ENCODE measurements at regions not wholly inside any gene's neighbourhood (a gene's known extent, or its start where the extent isn't known, plus 50 kb on each side); places are given as distances from the start of the nearest gene placed in this dataset.

DNA sequence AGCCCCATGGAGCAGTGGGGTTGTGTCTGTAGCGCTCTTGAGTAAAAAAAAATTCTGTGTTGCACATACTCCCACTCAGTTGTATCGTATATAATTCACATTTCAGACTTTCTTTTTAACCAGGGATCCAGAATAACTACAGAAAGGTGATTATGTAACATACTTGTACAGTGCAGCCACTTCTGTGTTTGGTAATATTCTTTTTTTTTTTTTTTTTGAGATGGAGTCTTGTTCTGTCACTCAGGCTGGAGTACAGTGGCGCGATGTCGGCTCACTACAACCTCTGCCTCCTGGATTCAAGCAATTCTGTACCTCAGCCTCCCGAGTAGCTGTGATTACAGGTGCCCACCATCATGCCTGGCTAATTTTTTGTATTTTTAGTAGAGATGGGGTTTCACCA lies 82.4 kb upstream of the MACF1 start:
- TF ChIP-seq, protein P1, sequence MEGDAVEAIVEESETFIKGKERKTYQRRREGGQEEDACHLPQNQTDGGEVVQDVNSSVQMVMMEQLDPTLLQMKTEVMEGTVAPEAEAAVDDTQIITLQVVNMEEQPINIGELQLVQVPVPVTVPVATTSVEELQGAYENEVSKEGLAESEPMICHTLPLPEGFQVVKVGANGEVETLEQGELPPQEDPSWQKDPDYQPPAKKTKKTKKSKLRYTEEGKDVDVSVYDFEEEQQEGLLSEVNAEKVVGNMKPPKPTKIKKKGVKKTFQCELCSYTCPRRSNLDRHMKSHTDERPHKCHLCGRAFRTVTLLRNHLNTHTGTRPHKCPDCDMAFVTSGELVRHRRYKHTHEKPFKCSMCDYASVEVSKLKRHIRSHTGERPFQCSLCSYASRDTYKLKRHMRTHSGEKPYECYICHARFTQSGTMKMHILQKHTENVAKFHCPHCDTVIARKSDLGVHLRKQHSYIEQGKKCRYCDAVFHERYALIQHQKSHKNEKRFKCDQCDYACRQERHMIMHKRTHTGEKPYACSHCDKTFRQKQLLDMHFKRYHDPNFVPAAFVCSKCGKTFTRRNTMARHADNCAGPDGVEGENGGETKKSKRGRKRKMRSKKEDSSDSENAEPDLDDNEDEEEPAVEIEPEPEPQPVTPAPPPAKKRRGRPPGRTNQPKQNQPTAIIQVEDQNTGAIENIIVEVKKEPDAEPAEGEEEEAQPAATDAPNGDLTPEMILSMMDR (IDR thresholded peaks at IDR 0.05; ENCODE audit: low read depth, low read length), result no peak

DNA sequence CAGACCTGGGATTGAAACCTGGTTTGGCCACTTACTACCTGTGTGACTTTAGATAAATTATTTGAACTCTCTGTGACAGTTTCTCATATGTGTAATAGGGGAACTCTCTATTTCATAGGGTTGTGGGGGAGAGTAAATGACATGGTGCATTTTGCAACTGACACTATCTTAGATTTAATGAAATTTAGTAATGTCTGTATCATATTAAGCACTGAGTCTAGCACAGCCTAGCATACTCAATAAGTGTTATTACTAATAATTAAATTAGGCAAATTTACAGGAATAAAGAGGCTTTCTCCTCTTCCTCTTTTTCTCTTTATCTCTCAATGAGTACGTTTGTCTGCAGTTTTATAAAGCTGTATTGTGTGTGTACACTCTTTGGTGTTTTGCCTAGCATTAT lies 80.2 kb upstream of the MACF1 start:
- DNase-seq (ENCODE audit: extremely low read depth, low read depth), result no peak
- TF ChIP-seq, protein P1 (IDR thresholded peaks at IDR 0.05; ENCODE audit: low read depth, low read length), result no peak

More for the DNA sequence above, 82.4 kb upstream of the MACF1 start:
- no peak for DNase-seq (ENCODE audit: extremely low read depth, low read depth)

DNA sequence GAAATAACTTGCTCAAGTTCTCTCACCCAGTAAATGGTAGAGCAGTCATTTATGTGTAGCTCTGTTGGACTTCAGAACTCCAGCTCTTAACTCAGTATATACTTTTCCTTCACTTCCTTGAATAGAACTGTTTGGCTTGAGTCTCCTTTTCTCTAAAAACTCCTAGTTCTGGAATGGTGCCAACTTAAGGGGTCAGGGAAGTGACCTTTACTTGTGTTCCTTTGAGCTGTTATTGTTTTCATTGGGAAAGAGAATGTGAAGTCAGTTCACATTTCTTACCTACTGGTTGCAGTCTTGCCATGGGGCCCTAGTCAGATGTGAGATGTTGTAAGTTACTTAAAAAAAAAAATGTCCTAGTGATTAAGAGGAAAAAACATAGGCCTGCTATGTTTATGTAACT lies 77.0 kb upstream of the MACF1 start:
- no peak for DNase-seq (ENCODE audit: extremely low read depth, low read depth)
- TF ChIP-seq, protein P1 (IDR thresholded peaks at IDR 0.05; ENCODE audit: low read depth, low read length), result no peak

DNA sequence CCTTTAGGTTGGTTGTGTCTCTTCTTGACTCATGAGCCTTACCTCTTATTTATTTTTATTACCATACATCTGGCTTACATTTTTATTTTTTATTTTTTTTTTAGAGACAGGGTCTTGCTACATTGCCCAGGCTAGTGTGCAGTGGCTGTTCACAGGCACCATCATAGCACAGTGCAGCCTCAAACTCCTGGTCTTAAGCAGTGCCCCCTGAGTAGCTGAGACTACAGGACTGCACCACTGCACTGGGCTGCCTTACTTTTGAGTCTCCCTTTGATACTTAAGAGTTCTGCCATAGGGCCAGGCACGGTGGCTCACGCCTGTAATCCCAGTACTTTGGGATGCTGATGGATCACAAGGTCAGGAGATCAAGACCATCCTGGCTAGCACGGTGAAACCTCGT lies 76.4 kb upstream of the MACF1 start:
- TF ChIP-seq, protein P1 (IDR thresholded peaks at IDR 0.05; ENCODE audit: low read depth, low read length), result no peak
- DNase-seq (ENCODE audit: extremely low read depth, low read depth), result no peak

DNA sequence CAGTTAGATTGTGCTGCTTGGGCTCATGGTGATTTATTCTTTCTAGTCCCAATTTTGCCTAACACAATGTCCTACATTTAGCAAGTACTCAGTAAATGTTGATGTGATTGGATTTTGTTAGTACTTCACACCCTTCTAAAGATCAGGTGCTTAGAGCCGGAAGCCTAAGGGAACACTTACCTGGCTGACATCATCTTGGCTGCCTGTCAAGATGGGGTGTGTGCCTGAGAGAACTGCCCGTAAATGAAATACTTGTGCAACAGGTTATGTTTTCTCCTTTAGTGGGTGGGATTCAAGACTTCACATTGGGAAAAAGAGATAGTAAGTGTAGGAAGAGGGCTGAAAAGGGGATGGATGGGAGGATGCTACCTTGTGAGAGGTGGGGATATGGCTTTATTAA lies 75.5 kb upstream of the MACF1 start:
- DNase-seq (ENCODE audit: extremely low read depth, low read depth), result no peak
- TF ChIP-seq, protein P1 (IDR thresholded peaks at IDR 0.05; ENCODE audit: low read depth, low read length), result no peak

DNA sequence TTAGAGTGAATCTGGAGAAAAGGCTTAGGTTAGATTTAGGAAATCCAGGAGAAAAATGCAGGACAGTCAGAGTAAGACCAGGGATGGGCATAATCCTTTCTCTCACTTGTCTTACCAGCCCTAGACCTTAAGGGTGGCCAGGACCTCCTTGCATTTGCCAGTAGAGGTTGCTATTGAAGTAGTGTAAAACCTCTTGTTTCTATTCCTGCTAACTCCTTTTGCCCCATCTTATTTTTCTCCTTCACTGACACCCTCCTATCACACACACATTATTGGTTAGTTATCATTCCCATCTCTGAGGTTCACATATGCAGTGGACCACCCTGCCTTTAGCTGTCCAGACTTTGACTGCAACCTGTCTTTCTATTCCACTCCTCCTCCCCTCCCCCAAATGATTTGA lies 75.0 kb upstream of the MACF1 start:
- TF ChIP-seq, protein P1 (IDR thresholded peaks at IDR 0.05; ENCODE audit: low read depth, low read length), result peak; percentile 32
- no peak for DNase-seq (ENCODE audit: extremely low read depth, low read depth)

DNA sequence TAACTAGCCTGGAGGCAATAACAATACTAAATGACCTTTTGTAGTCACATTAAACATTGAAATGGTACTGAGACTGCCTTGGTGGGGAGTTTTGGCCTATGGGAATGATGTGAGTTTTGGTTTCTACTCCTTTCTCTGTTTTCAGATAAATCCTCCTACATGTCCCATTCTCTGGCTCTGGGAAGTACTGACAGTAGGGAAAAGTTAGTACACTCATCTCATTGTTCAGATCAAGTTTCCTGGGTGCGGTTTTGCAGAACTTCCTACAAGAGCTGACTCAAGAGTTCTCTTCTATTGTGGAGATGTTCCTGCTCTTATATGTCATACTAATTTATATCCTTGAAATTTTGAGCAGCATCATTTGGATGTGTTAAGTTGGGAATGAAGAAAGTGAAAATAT lies 74.2 kb upstream of the MACF1 start:
- DNase-seq (ENCODE audit: extremely low read depth, low read depth), result no peak

More for the DNA sequence above, 74.2 kb upstream of the MACF1 start:
- TF ChIP-seq, protein P1 (IDR thresholded peaks at IDR 0.05; ENCODE audit: low read depth, low read length), result no peak

Measured in AG09319 (cell line).